WI38 (cell line): ENCODE measurements at regions not wholly inside any gene's neighbourhood (a gene's known extent, or its start where the extent isn't known, plus 50 kb on each side); places are given as distances from the start of the nearest gene placed in this dataset.

Source experiments
- H3K4me3 ChIP-seq: 2 replicates; pipeline ENCODE4 v1.5.1; 2011; ENCODE audit warnings: low read depth, mild to moderate bottlenecking, control low read depth, low read length
- TF ChIP-seq, protein P1 (sequence below): IDR thresholded peaks from 2 replicates; pipeline ENCODE4 v1.5.1; 2012; ENCODE audit warnings: low read depth, mild to moderate bottlenecking, control low read depth, low read length

DNA sequence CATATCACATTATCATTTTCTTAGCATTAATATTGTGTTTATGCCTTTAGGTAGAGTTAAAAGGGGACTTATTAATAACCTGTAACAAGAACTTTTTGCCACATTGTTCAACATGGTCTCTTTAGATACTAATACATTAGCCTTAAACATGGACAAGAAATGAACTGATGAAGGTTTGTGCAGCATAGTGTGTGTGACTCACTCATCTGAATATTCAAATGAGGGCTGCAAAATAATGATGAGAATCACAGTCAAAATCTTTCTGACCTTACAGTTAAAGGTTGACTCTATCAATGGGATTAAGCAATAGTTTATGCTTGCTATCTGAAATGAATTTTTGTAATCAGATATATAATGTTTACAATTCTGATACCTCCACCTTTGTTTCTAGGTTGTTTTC is 1189.3 kb upstream of the CITED2 start:
- no peak overlapping the region for H3K4me3 ChIP-seq
- TF ChIP-seq, protein P1, sequence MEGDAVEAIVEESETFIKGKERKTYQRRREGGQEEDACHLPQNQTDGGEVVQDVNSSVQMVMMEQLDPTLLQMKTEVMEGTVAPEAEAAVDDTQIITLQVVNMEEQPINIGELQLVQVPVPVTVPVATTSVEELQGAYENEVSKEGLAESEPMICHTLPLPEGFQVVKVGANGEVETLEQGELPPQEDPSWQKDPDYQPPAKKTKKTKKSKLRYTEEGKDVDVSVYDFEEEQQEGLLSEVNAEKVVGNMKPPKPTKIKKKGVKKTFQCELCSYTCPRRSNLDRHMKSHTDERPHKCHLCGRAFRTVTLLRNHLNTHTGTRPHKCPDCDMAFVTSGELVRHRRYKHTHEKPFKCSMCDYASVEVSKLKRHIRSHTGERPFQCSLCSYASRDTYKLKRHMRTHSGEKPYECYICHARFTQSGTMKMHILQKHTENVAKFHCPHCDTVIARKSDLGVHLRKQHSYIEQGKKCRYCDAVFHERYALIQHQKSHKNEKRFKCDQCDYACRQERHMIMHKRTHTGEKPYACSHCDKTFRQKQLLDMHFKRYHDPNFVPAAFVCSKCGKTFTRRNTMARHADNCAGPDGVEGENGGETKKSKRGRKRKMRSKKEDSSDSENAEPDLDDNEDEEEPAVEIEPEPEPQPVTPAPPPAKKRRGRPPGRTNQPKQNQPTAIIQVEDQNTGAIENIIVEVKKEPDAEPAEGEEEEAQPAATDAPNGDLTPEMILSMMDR, result no peak

DNA sequence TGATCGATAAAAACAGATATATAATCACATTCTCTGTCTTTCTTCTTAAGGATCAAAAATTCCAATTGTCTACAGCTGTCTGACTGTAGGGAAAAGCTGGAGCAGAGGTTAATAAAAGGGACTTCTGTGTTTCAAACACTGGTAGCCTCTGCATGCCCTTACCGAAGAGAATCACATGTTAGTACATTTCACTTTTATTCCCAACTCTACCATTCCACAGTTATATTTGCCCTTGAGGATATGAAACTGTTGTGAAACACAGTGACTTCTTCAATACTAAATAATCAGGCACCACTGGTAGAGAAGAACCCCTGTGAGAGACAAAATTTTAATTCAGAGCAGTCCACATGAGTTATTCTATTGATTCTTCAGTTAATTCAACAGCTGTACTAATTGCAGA is 1187.3 kb upstream of the CITED2 start:
- TF ChIP-seq, protein P1, result no peak
- H3K4me3 ChIP-seq, result no peak overlapping the region

DNA sequence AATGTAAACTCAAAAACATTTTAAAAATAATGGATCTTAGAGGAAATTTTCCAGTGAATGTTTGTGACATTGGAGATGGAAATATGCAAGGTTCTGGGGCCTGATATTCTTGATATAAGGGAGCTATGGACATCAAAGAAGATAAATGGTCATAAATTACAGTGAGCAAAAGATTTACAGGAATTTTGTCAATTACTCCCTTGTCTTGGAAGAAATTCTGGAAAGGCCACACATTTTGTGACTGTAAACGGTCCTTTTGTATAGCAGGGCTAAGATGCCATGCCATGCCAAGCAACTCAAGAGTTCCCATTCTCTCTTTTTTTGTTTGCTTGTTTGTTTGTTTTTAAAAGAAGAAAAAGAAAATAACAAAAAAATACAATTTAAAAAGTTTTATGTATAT is 1186.2 kb upstream of the CITED2 start:
- no peak overlapping the region for H3K4me3 ChIP-seq
- TF ChIP-seq, protein P1, result no peak

- TF ChIP-seq, protein P1, result no peak
- no peak overlapping the region for H3K4me3 ChIP-seq
Measured at GRCh38 chr6:140559458-140559857, 1185.0 kb upstream of the CITED2 start.

DNA sequence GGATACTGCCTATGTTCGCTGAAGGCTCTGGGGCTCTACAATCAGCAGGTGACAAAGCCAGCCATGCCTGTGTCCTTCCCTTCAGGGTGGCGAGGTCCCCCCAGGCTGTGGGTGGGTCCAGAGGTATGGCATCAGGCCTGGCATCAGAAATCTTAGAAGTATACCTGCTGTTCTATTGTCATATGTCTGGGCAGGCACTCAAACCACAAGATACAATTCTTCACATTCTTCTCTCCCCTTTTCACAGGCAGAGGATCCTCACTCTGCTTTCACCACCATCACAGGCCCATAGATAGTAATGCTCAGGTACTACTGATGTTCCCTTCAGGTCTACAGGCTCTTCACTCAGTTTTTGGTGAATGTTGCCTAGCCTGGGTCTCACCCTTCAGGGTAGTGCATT is 1180.0 kb upstream of the CITED2 start:
- TF ChIP-seq, protein P1, result no peak

DNA sequence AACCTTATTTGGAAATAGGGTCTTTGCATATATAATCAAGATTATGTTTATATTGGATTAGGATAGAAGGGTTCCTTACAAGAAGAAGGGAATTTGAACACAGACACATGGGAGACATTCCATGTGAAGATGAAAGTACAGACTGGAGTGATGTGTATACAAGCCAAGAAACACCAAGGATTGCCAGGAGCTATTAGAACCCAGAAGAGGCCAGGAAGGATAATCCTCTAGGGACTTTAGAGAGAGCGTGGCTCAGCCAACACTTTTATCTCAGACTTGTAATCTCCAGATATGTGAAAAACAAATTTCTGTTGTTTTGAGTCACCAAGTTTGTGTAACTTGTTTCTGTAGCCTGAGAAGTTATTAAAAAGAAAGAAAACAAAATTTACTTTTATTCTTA is 1173.9 kb upstream of the CITED2 start:
- TF ChIP-seq, protein P1, result no peak
- H3K4me3 ChIP-seq, result no peak overlapping the region

More for the DNA sequence above, 1180.0 kb upstream of the CITED2 start:
- no peak overlapping the region for H3K4me3 ChIP-seq

GRCh38 chr6:140546640-140547039 is 1172.2 kb upstream of the CITED2 start:
- H3K4me3 ChIP-seq, result no peak overlapping the region
- TF ChIP-seq, protein P1, result no peak
